C4-2B (cell line): ENCODE measurements at regions not wholly inside any gene's neighbourhood (a gene's known extent, or its start where the extent isn't known, plus 50 kb on each side); places are given as distances from the start of the nearest gene placed in this dataset.

Experiments used
- CTCF ChIP-seq: fragments of 450-650 bp; conservative IDR thresholded peaks from 2 replicates; pipeline ENCODE4 v1.5.1; 2017; ENCODE audit warnings: mild to moderate bottlenecking
- ZFX ChIP-seq: fragments of 450-650 bp; IDR thresholded peaks from 2 replicates; pipeline ENCODE4 v1.6.1; 2017

GRCh38 chr10:118958984-118959925 is 70.3 kb upstream of the NANOS1 start:
- no peak for TF ChIP-seq CTCF
- TF ChIP-seq ZFX: no peak
